NCI-H2227 treated with DMSO at 0.1 percent for 48 hours (cell line): ENCODE measurements at regions not wholly inside any gene's neighbourhood (a gene's known extent, or its start where the extent isn't known, plus 50 kb on each side); places are given as distances from the start of the nearest gene placed in this dataset.

Source experiments
- DNase-seq: peaks from one replicate; lab custom pipeline; 2025; lab: John Stamatoyannopoulos, UW

- no peak for DNase-seq
These were observed 52.3 kb upstream of the SNTG2 start for GRCh38 chr2:898319-898718.

GRCh38 chr2:897091-897490, 53.6 kb upstream of the SNTG2 start:
- no peak for DNase-seq

- DNase-seq, result no peak
These were observed 57.3 kb upstream of the SNTG2 start for GRCh38 chr2:893311-893710.

- no peak for DNase-seq
These were observed 57.8 kb upstream of the SNTG2 start for GRCh38 chr2:892892-893291.

GRCh38 chr2:892401-892800, 58.2 kb upstream of the SNTG2 start:
- DNase-seq, result no peak

- no peak for DNase-seq
These were observed 58.9 kb upstream of the SNTG2 start for GRCh38 chr2:891734-892133.

- DNase-seq, result no peak
These were observed 59.9 kb upstream of the SNTG2 start for GRCh38 chr2:890791-891190.

GRCh38 chr2:890214-890613, 60.4 kb upstream of the SNTG2 start:
- DNase-seq, result no peak

- DNase-seq, result no peak
These were observed 61.6 kb upstream of the SNTG2 start for GRCh38 chr2:888906-889566.

- no peak for DNase-seq
These were observed 62.3 kb upstream of the SNTG2 start for GRCh38 chr2:888211-888801.

- no peak for DNase-seq
These were observed 63.0 kb upstream of the SNTG2 start for GRCh38 chr2:887639-888038.

GRCh38 chr2:886072-887022, 64.3 kb upstream of the SNTG2 start:
- no peak for DNase-seq

GRCh38 chr2:885230-886071, 65.2 kb upstream of the SNTG2 start:
- DNase-seq, result no peak

- no peak for DNase-seq
These were observed 66.6 kb upstream of the SNTG2 start for GRCh38 chr2:883803-884748.

- DNase-seq, result no peak
These were observed 67.3 kb upstream of the SNTG2 start for GRCh38 chr2:883260-883802.

- DNase-seq, result no peak
These were observed 69.3 kb upstream of the SNTG2 start for GRCh38 chr2:881204-881918.

- DNase-seq, result no peak
These were observed 70.3 kb upstream of the SNTG2 start for GRCh38 chr2:880201-880970.

- DNase-seq, result no peak
These were observed 71.1 kb upstream of the SNTG2 start for GRCh38 chr2:879540-879939.

GRCh38 chr2:878245-878930, 72.3 kb upstream of the SNTG2 start:
- DNase-seq, result no peak
